HG03558 (cell line): ENCODE measurements at regions not wholly inside any gene's neighbourhood (a gene's known extent, or its start where the extent isn't known, plus 50 kb on each side); places are given as distances from the start of the nearest gene placed in this dataset.

Experiments
- ATAC-seq: cut with Tn5 transposase; IDR thresholded peaks from one replicate; pipeline ENCODE4 v1.9.1; 2021; ENCODE audit warnings: moderate number of reproducible peaks; ENCODE audit not compliant: unreplicated experiment; ENCODE audit errors: extremely low read depth

DNA sequence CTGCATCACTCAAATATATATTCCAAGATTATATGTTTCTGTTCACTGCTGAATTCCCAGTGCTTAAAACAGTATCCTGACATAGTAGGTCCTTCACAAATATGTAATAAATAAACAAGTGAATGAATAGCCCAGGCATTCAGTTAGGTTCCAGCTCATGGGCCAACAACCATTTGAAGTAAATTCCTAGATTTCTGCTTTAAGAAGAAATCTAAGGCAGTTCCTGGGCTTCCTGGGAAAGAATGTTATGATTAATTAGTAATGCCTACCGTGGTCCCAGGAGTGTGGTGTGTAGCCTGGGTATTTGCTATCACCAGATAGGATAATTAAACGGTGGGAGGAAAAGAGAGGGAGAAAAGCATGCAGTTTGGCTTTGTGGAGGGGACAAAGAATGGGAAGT lies 576.8 kb downstream of the SOX6 start:
- no peak for ATAC-seq

DNA sequence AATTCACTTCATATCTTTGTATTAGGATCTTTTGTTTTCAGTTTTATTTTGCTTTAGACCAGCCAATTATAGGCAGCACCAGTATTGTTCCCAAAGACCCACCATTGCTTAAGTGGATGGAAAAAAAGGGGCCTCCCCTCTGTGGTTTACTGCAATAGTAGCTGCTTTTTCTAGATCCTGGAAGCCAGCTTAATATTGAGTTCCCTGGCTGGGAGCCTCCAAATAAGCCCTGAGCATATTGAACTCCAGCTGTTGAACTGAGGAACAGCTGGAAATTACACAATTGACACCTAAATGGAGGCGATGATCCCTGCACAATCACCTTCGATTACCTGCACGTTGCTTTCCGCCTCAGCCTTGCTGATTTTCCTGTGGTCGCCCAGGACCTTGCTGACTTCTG lies 576.0 kb downstream of the SOX6 start:
- no peak for ATAC-seq

DNA sequence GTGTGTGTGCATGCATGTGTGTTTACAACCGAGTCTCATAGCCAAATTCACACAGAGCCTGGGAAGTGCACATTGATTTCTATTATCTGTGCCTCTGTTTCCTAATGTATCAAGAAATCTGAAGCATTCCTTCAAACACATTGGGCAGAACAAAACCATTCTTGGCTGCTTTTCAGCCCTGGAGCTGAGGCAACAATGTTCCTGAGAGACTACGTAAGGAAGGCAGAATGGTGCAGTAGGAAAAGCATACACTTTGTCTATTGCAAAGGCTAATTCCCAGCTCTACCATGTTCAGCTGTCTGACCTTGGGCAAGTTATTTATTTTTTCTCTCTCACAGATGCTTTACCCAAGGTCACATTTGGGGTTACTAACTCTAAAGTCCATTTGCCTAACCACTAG lies 575.5 kb downstream of the SOX6 start:
- no peak for ATAC-seq

DNA sequence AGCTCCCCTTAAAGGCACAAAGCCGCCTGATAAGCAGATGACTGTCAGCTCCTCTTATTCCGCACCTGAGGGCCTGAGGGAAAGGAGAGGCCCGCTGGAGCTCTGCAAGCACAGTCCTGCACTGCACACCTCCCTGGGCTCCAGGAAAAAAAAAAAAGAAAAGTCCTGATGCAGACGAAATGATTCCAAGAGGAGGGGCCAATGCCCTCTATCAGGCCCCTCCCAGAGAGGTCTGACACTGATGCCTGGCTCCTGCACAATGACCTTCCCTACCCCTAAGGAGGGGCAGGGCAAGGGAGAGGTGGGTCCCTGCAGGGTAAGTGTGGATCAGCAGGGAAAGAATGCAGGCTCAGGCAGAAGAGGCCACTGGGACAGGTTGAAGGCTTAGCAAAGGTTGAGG lies 572.7 kb downstream of the SOX6 start:
- no peak for ATAC-seq

DNA sequence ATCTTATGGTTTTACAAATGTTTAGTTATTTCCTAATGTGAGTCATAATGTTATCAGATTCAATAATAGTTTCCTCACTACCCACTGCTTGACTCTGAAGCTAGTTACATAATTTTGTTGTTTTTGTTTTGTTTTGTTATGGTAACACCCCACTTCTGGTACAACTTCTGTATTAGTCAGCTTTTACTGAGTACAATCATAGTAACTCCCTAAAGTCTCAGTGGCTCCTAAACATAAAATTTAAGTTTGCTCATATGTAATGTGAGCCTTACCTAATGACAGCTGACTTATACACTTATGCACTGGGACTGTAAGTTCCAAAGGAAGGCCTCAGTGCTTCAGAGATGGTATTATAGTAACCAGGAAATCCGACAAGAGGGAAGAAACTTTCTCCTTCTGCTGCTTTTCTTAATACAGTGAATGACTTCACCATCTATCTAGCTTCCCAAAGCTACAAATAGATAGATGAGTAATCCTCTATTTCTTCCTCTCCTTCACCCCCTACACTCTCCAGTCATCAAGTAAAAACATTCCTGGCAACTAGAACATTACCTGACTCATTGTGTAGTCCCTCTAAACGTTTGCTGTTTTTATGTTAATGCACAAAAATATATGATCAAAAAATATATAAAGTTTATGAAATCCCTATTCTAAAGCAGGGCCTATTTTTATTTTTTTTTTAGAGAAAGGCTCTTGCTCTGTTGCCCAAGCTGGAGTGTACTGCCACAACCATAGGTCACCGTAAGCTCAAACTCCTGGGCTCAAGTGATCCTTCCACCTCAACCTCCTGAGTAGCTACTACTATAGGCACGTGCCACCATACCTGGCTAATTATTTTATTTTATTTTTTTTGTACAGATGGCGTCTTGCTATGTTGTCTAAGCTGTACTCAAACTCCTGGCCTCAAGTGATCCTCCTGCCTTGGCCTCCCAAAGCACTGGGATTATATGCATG lies 563.0 kb downstream of the SOX6 start:
- ATAC-seq = no peak

DNA sequence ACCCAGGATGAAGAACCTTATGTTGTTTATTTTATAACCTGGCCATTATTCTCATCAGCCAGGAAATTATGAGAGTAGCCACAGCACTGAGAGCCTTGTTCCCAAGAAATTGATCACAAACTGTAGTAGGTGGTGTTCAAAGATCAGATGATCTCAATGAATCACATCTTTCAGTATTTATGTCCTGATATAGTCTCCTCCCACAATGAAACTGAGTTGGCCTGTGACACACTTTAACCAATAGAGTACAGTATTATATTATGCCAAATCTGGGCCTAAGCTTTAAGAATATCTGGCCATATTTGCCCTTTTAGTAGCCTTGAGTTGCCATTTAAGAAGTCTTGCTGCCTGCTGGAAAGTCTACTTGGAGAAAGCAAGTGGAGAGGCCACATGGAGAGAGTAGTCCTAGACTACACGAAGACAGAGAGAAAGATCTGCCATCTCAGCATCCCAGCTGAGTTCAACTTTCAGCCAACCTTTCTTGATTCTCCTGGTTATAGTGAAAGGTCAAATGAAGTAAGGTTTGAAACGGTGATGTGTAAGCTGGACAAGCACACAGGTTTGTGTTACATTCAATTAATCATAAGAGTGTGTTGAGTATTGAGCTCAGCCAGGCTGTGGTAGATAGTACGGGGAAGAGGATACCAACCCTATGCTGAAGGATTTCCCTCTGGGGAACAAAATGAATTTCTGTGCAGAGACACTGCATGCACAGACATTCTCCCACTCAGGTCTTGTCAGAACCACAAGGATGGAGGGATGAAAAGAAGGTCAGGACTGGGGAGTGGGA lies 561.8 kb downstream of the SOX6 start:
- ATAC-seq = no peak

DNA sequence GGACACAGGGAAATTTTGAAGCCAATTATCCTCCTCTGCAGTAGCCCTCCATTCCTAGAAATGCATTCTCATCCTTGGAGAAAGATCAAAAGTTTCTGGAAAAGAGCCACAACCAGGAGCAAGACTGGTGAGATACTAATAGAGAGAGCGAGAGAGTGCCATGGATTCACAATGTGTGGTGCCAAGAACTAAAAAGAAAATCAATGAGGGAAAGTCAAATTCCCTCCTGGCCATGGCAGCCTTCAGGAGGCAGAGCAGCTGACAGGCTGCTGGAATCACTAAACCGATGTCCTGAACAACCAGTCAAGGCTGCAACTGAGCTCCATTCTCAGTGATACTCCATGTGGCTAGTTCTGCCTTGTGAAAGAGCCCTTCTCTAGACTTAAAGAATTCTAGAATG lies 561.0 kb downstream of the SOX6 start:
- ATAC-seq = no peak

DNA sequence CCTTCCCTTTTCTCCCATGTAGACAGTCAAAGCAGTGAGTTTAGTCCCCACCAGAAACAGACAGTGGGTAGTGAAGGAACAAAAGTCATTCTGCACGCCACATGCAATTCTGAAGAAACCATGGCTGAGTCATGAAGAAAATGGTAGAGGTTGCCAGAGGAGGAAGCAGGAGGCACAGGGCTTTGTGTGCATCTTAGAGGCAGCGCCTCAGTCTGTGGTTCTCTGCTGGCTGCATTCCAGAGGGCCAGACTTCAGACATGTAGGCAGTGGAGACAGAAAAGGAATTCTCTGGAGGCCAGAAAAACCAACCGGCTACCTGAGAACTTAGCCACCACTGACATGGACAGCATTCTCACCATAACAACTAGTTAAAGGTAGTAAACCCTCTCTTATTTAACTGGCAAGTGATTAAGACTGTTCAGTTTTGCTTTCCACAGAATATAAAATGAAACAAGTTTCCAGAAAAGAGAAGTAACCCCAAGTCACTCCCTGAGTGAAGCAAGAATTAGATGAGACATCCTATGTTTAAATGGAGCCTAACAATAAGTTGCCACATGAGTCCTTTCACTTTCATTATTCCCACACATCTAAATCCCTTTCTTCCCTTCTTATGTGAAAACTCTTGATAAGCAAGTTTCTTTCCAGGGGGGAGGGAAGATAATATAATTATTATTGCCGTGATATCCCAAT lies 556.1 kb downstream of the SOX6 start:
- no peak for ATAC-seq

DNA sequence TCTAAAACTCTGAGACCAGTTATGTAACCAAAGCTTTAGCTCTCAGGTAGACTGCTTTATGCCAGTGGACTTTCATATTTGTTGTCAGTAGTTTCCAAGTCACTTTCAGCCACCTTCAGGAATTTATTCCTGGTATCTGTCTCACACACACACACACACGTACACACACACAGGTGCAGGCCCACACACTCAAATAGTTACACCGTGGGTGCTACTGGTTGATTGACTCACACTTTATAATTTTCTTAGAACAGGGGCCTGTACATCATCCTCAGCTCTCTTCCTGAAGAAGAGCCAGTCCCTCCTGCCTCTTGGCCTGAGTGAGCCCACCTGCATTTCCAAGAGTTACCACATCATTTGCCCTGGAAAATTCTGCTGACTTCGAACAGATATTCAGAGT lies 555.2 kb downstream of the SOX6 start:
- ATAC-seq = no peak

DNA sequence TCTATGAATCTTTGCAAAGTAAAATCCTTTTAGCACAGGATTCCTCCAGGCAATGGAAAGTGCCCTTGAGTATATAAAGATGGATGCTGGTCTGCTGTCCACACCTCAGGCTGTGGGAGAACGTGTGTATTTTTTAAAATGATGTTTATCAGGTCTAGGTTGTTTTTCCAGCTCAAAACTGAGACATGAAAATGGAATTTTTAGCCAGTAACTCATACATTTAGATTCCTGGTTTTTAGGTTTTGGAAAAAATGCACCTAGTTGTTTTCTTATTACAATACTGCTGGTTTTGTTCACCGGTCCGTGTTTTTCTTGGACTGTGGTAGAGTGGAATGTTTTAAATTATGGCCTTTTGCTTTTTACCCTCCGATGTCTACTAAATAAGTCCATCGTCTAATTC lies 554.7 kb downstream of the SOX6 start:
- ATAC-seq = no peak

DNA sequence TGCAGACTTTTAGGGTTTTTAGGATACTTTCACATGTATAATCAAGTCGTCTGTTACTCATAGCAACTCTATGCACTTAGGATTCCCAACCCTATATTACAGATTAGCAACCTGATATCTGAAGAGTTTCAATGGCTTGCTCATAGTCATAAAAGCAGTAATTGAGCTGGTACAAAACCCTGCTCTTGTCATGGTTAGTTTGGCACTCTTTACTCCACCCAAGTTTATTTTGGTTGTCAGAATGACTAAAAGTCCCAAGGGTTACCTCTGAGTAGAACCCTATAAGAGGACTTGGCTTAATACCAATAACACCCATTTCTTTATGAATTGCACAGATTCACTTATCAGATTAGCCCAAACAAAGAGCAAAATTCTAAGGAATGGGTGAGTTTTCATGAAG lies 550.6 kb downstream of the SOX6 start:
- ATAC-seq = no peak

DNA sequence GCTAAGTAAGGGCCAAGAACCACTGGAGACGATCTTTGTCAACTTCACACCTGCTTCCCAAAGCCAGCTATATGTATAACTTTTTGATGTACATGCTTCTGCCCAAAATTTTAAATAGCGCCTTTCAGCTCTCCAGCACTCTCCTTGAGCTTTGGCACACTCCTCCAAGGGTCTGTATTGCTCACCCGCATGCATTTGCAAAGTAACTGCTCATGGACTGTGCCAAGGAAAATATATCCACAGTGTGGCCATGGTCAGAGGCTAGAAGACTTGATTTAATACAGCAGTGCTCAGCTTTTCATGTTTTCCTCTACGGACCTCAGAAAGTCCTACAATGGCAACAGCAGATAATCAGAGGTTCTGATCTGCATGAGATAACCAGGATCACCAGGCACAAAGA lies 550.1 kb downstream of the SOX6 start:
- ATAC-seq = no peak

DNA sequence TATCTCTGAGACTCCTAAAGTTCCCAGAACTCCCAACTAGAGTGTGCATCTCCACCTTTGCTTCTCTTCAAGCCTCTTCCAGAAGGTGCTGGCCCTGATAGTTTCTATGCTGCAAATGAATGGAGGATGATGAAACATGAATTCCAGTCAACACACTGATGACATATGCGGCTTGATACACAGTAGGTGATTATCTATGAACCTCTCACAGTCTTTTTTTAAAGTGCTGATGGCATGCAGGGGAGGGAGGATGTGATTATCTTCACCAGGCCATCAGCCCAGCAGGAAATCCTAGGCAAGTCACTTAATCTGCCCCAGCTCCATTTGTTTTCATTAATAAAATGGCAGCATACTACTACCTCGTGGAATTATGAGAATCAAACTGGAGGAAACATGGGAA lies 548.5 kb downstream of the SOX6 start:
- ATAC-seq = no peak

DNA sequence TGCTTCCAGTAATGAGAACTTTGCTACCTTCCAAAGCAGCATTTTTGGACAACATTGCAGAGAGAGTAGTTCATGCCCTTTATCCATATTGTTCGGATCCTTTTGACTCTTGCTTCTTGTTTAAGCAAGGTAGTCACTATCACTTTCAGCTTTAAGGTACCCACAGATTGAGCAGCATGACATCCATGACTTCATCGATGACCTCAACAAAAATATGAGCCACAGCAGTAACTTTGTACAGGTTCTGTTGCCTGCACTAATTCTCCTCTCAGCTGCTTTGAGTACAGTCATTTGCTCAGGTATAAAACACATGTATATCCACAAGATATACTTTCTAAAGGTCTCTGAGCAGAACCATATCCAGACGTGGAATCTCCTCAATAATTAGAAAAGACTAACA lies 546.3 kb downstream of the SOX6 start:
- ATAC-seq = no peak

DNA sequence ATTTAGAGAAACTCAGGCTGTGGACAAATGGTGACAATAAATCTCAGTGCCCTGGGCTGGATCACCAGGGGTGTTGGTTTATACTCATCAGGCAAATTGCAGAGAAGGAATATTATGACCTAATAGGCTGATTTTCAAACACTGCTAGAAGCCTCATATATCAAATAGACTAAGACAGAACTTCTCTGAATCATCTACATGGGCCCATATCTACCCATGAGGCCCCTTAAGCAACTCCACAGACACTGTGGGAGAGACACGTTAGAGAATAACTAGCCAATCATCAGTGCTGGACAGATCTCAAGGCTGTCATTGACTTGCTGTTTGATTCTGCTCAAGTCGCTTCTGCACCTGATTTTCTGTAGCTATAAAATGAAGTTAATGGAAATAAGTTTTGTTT lies 545.8 kb downstream of the SOX6 start:
- no peak for ATAC-seq

DNA sequence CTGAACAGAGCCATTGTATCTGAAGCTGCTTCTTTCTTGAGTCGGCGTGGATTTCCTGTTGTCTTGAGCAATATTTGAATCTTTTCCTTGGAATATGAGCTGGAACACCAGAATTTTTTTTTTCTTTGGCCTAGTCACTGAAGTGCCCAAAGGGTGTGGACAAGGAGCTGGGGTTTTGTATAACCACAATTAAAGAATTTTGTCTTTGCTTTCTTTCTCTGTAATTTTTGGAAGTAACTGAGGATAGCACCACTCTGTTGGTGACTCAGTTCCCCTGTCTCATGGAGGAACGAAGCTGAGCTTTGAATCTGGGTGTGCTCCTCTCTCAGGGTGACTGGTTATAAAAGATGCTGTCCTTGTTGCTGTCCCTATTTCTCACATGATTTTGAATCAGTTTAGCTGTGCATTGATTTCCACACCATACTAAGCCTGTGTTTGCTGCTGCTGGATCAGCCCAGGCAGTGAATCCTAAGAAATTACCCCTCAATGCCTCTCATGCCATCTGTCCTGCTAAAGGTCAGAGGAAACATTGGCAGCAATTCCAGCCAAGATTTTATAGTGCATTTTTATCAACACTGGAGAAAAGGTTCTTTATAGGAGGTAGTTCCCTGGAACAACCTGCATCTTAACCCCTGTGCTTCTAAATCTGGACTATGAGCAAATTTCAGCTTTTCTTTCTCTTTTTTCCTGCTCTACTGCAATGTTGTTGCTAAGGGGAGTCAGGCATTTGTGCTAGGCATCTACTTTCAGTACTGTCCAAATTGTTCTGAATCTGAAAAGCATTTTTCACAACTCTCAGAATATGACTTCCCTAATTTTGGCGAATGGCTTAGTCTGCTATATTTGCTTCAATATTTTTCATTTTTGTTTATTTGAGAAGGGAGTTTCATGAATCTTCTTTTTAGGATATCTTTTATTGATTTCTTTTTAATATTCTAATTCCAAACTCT lies 540.8 kb downstream of the SOX6 start:
- no peak for ATAC-seq

DNA sequence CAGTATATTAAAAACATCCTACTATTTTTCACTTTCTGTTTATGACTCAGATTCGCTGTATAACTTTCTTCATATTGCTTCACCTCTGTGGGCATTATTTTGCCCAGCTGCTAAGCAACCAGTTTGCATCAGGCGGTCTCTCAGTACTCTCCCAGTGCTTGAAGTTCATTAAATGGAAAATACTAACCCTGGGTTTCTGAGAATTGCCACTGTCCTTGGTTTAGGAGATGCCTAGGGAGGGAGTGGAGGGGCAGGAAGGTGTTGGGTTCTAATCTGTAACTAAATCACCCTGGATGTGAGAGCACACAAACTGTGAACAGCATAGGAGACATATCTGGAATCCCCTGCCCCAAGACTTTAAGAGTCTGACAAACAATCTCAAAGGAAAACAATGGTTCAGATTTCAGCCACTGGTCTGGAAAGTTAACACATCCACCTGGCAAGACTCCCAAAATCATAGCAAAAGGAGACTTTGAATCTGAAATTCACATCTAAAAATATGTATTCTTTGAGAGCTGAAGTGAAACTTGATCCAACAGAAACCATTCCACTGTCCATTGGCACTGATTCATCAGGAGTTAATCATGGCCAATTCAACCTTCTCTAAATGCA lies 540.0 kb downstream of the SOX6 start:
- no peak for ATAC-seq

DNA sequence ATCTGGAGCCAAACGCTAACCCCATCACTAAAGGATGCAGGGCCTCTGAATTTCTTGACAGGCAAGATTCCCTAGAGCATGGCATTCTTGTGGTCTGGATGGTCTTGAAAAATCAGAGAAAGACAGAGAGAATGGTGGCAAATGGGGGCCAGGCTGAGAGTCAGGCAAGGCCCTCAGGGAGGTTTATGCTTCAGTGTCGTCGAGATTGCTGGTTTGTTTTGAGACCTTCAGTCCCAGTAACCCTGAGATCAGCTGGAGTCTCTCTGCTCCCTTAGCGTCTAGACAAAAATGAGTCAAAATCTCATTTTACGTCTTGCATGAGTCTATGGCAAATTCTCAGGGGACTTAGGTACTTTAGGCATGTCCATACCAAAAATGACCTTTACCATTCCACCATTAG lies 539.3 kb downstream of the SOX6 start:
- ATAC-seq = no peak

DNA sequence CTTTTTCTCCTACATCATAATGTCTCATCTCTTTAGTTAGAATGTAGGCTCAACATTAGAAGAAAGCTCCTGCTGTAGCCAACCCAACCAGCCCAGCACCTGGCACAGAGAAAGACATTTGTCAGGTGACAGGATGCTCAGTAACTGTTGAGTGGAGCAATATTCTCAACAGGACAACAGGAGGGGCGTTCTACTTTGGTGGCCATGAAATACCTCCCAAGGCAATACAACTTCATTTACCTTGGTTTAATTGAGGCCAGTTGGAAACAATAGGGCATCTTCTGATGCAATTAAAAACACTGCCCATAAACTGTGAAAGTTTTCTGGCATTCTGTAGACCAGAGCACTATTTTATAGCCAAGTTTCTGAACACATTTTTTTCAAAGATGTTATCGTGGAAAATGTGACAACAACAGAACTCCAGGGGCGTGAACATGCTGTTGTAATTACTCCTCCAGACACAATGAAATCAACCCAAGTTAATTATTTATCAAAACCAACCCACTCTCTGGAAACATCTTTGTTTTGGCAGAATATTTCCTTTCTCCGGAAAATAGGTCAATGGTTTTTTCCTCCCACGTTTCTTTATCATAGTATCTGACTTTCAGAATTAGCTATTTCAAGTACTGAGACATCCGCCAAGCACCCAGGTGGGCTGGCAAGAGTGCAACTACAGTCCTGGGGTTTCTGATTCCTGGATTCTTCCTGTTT lies 538.1 kb downstream of the SOX6 start:
- no peak for ATAC-seq
